K562 (cell line): ENCODE measurements at regions not wholly inside any gene's neighbourhood (a gene's known extent, or its start where the extent isn't known, plus 50 kb on each side); places are given as distances from the start of the nearest gene placed in this dataset.
A peak's percentile ranks its signal among the peaks of the same experiment; 100 is the strongest.

Experiments
- ARID1B ChIP-seq: fragments of 450-650 bp; IDR thresholded peaks from 2 replicates; pipeline ENCODE4 v1.6.1; 2016; ENCODE audit warnings: antibody characterized with exemption, mild to moderate bottlenecking, inconsistent platforms
- ARID3A ChIP-seq: IDR thresholded peaks from 2 replicates; pipeline ENCODE4 v1.6.1; 2012; ENCODE audit warnings: low read depth, low read length, improper control_type of control experiment, borderline replicate concordance
- BMI1 ChIP-seq: fragments of 150-350 bp; IDR thresholded peaks from 2 replicates; pipeline ENCODE4 v1.6.1; 2014; ENCODE audit warnings: low read length
- CTCF ChIP-seq, 3 experiments: IDR thresholded peaks in 2 of 3; conservative IDR thresholded peaks in 1 of 3; 2 replicates each; pipeline ENCODE4 v1.5.1; 2011 to 2012; ENCODE audit warnings: low read length in 3 of 3, mild to moderate bottlenecking in 3 of 3, control low read depth in 2 of 3, improper control_type of control experiment in 1 of 3, inconsistent platforms in 1 of 3, low read depth in 1 of 3, mixed read lengths in 1 of 3, moderate library complexity in 1 of 3; ENCODE audit not compliant: insufficient read depth in 2 of 3
- CXXC5 ChIP-seq: fragments of 250-450 bp; sonication (Bioruptor Pico); IDR thresholded peaks from 2 replicates; pipeline ENCODE4 v1.8.0; 2022; ENCODE audit warnings: inconsistent platforms, mild to moderate bottlenecking, moderate library complexity
- EGR1 ChIP-seq: fragments of 450-650 bp; conservative IDR thresholded peaks from 2 replicates; pipeline ENCODE4 v1.6.1; 2017; ENCODE audit warnings: mild to moderate bottlenecking
- FOXJ3 ChIP-seq: sonication (generic); formaldehyde crosslinking; IDR thresholded peaks from 2 replicates; pipeline ENCODE4 v1.4.0; 2020; ENCODE audit warnings: mild to moderate bottlenecking, missing genetic modification reagents
- GTF2F1 ChIP-seq: IDR thresholded peaks from 2 replicates; pipeline ENCODE4 v1.6.1; 2011; ENCODE audit warnings: low read depth, low read length, improper control_type of control experiment
- ILK ChIP-seq: fragments of 450-650 bp; IDR thresholded peaks from 2 replicates; pipeline ENCODE4 v1.6.1; 2016; ENCODE audit warnings: missing genetic modification characterization, low read depth, mild to moderate bottlenecking, missing compliant biosample characterization, moderate library complexity, borderline replicate concordance
- KLF6 ChIP-seq: fragments of 250-450 bp; sonication (Bioruptor Pico); IDR thresholded peaks from 2 replicates; pipeline ENCODE4 v1.4.0; 2020; ENCODE audit warnings: mild to moderate bottlenecking, moderate library complexity, borderline replicate concordance
- LARP7 ChIP-seq: fragments of 450-650 bp; IDR thresholded peaks from 2 replicates; pipeline ENCODE4 v1.6.1; 2016
- MEIS2 ChIP-seq: fragments of 450-650 bp; IDR thresholded peaks from 2 replicates; pipeline ENCODE4 v1.6.1; 2014; ENCODE audit warnings: mild to moderate bottlenecking; ENCODE audit not compliant: partially characterized antibody
- MLX ChIP-seq, 2 experiments: fragments of 450-650 bp in 1 of 2; sonication (generic) in 1 of 2; formaldehyde crosslinking; conservative IDR thresholded peaks; 2 replicates each; pipeline versions ENCODE4 v1.4.0 to v1.8.1; 2020 to 2022; ENCODE audit warnings: mild to moderate bottlenecking in 1 of 2, missing genetic modification reagents in 1 of 2
- NFXL1 ChIP-seq: fragments of 450-650 bp; formaldehyde crosslinking; IDR thresholded peaks from 2 replicates; pipeline ENCODE4 v1.4.0; 2021; ENCODE audit warnings: mild to moderate bottlenecking
- NR2F6 ChIP-seq: fragments of 450-650 bp; formaldehyde crosslinking; IDR thresholded peaks from 2 replicates; pipeline ENCODE4 v1.4.0; 2020; ENCODE audit warnings: mild to moderate bottlenecking
- SMARCA4 ChIP-seq: fragments of 450-650 bp; IDR thresholded peaks from 2 replicates; pipeline ENCODE4 v1.6.1; 2016
- TEAD4 ChIP-seq, 2 experiments: sonication (generic) in 1 of 2; formaldehyde crosslinking in 1 of 2; IDR thresholded peaks; 2 replicates each; pipeline versions ENCODE4 v1.6.1 to v1.8.0; 2012 to 2022; ENCODE audit warnings: borderline replicate concordance in 1 of 2, inconsistent platforms in 1 of 2, low read length in 1 of 2, mild to moderate bottlenecking in 1 of 2, missing genetic modification reagents in 1 of 2
- U2AF1 ChIP-seq: fragments of 200-400 bp; formaldehyde crosslinking; optimal IDR thresholded peaks from 2 replicates; pipeline ENCODE3; 2017; ENCODE audit warnings: mild to moderate bottlenecking, low read depth, low read length, moderate library complexity
- ZNF609 ChIP-seq: sonication (generic); formaldehyde crosslinking; IDR thresholded peaks from 2 replicates; pipeline ENCODE4 v1.8.1; 2023; ENCODE audit warnings: missing genetic modification reagents, mild to moderate bottlenecking, borderline replicate concordance

- TF ChIP-seq MLX (CRISPR knock-in tag; conservative IDR thresholded peaks at IDR 0.05) (no peak), SMARCA4 (peak; percentile 93), ILK (no peak), CTCF (IDR thresholded peaks at IDR 0.05 in 2 of 3, conservative IDR thresholded peaks at IDR 0.05 in 1 of 3; ENCODE audit: insufficient read depth in 2 of 3, low read depth in 1 of 3, low read length in 3 of 3) (no peak), NR2F6 (no peak), CXXC5 (CRISPR knock-in tag) (peak; percentile 51), U2AF1 (no peak), LARP7 (no peak), NFXL1 (CRISPR knock-in tag) (no peak), ARID3A (0 out of 2 replicates have a peak, but pooled peaks have one; percentile 38), GTF2F1 (no peak), EGR1 (peak; percentile 92), ZNF609 (CRISPR knock-in tag) (no peak), KLF6 (CRISPR knock-in tag) (no peak), TEAD4 (IDR thresholded peaks at IDR 0.05; ENCODE audit: low read length) (peak; percentile 83), TEAD4 (CRISPR knock-in tag; IDR thresholded peaks at IDR 0.05; ENCODE audit: borderline replicate concordance) (no peak), MEIS2 (peak; percentile 53), FOXJ3 (CRISPR knock-in tag) (no peak), BMI1 (no peak), ARID1B (peak; percentile 93)
These were observed 62.4 kb upstream of the ZBED5 start (continued) for GRCh38 chr11:10920205-10920604.
